Gastrocnemius medialis (tissue), 4 donors: ENCODE measurements at regions not wholly inside any gene's neighbourhood (a gene's known extent, or its start where the extent isn't known, plus 50 kb on each side); places are given as distances from the start of the nearest gene placed in this dataset.
"Not testable (repeated sequence)": the region's sequence is repeated elsewhere in the genome, so short reads cannot be mapped to it uniquely, and the experiment has no call there.

Experiments used
- CTCF ChIP-seq, 5 experiments: fragments of 450-650 bp in 3 of 5; fragments of 200-600 bp in 2 of 5; sonication (generic) in 2 of 5; IDR thresholded peaks in 4 of 5; conservative IDR thresholded peaks in 1 of 5; 1 replicate in 4 of 5; 2 replicates in 1 of 5; pipeline ENCODE4 v1.5.1; 2016 to 2019; ENCODE audit warnings: antibody characterized with exemption in 5 of 5, mild to moderate bottlenecking in 3 of 5, moderate library complexity in 3 of 5
- POLR2A ChIP-seq, 2 donors: fragments of 450-650 bp; IDR thresholded peaks; one replicate each; pipeline ENCODE4 v1.6.1; 2017; ENCODE audit warnings: antibody characterized with exemption in 2 of 2, mild to moderate bottlenecking in 2 of 2, moderate library complexity in 2 of 2

GRCh38 chr15:22161398-22161797, 81.1 kb downstream of the OR4M2 start:
- not testable (repeated sequence) for TF ChIP-seq CTCF (IDR thresholded peaks at IDR 0.05 in 4 of 5, conservative IDR thresholded peaks at IDR 0.05 in 1 of 5); POLR2A (IDR thresholded peaks at IDR 0.05)
